OCI-LY7 (cell line): ENCODE measurements at regions not wholly inside any gene's neighbourhood (a gene's known extent, or its start where the extent isn't known, plus 50 kb on each side); places are given as distances from the start of the nearest gene placed in this dataset.
"Not testable (repeated sequence)": the region's sequence is repeated elsewhere in the genome, so short reads cannot be mapped to it uniquely, and the experiment has no call there.

Source experiments
- CTCF ChIP-seq: fragments of 200-600 bp; sonication (generic); conservative IDR thresholded peaks from 2 replicates; pipeline ENCODE4 v1.5.1; 2014; ENCODE audit warnings: mild to moderate bottlenecking, antibody characterized with exemption, low read length, moderate library complexity, mixed read lengths
- EZH2phosphoT487 ChIP-seq: fragments of 200-600 bp; sonication (generic); IDR thresholded peaks from 2 replicates; pipeline ENCODE4 v1.6.1; 2018; ENCODE audit warnings: low read depth, borderline replicate concordance, mild to moderate bottlenecking, mixed run types, antibody characterized with exemption, low read length, moderate library complexity, mixed read lengths

GRCh38 chr4:189848672-189849071 lies 92.0 kb upstream of the FRG1 start:
- not testable (repeated sequence) for TF ChIP-seq EZH2phosphoT487, CTCF
